ENCODE measurements at regions not wholly inside any gene's neighbourhood (a gene's known extent, or its start where the extent isn't known, plus 50 kb on each side); places are given as distances from the start of the nearest gene placed in this dataset.
"Not testable (repeated sequence)": the region's sequence is repeated elsewhere in the genome, so short reads cannot be mapped to it uniquely, and the experiment has no call there.

DNA sequence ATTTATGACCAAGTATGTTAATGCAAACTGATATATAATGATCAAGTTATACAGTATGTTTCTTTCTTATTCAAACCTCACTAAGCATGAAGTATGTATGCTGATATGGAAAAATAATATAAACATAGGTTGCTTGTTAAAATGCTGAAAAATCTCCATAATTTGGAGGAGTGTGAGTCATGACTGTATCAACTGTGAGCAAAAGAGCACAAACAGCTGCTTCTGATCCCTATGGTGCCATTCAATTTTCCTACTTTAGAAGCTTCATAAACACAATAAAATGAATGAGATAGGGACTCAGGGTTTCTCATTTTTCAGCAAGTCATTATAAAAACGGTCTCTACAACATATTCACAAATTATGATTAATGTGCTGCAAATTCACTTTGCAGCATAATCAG, 129.9 kb upstream of the TFPI start:
- DNase-seq (ENCODE audit: low spot score): no peak

DNA sequence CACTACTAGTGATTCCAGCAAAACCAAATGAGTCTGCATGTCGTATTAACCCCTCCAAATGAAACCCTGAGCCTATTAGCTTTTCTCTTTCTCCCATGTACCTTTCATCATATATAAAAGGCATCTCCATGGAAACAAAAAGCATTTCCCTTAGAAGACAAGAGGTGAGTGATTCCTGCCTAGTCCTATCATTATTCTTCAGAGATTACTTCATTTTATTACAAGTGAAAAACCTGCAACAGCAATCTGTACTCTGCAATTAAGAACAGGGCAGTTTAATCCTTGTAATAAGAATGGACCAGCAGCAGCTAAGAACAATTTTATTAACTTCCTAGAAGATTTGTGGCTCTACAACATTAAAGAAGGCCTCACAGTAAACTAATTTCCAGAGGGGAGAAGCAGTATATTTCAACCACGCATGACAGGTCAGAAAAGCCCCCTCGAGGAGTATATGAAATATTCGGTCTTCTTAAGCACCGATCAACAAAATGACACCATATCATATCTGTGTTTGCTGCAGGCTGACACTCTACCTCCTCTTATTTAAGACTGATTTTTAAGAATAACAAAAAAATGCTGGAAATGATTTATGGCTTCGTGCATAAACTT, 132.3 kb upstream of the TFPI start:
- no peak for DNase-seq (ENCODE audit: low spot score)

DNA sequence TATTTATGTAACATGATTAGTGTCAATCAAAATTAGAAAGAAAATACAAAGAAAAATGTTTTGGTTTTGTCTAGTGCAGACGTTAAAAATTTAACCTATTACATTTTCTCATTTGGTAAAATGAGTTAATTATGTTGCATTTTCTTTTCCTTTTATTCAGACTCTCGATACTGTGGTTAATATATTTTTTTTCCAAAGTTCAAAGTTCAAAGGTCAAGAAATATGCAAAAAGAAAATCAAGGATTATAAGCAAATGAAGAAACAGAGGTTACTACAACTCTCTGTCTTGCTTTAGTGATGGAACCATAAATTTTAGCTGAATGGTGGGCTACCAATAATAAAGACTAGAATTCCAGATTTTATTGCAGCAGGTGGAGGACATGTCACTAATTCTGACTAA, 133.3 kb upstream of the TFPI start:
- no peak for DNase-seq (ENCODE audit: low spot score)

DNA sequence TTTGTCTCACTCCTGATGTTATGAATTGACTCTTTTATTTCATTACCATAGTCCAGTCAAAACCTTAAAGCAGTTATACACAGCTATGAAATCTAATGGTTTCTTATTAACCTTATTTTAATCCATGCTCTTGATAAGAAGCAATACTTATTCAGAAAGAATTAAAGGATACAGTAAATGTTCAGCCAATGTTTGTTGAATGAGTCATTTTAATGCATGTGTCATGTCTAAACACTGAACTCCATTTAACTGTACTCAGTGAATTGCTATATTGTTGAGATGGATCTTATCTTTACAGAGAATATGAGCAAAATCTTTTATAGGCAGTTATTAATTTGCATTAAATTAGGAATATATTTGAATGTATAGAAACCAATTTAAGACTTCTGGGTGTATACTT, 135.1 kb upstream of the TFPI start:
- DNase-seq (ENCODE audit: low spot score): peak; percentile 39

GRCh38 chr2:187693923-187694322, 139.7 kb upstream of the TFPI start:
- DNase-seq (ENCODE audit: low spot score): no peak

DNA sequence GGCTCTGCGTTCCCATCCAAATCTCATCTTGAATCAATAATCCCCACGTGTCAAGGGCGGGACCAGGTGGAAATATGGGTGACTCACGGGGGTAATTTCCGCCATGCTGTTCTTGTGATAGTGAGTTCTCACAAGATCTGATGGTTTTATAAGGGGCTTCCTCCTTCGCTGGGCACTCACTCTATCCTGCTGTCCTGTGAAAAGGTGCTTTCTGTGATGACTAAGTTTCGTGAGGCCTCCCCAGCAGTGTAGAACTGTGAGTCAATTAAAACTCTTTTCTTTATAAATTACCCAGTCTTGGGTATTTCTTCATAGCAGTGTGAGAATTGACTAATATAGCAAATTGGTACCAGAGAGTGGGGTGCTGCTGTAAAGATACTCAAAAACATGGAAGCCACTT, 142.4 kb upstream of the TFPI start:
- DNase-seq (ENCODE audit: low spot score): not testable (repeated sequence)

DNA sequence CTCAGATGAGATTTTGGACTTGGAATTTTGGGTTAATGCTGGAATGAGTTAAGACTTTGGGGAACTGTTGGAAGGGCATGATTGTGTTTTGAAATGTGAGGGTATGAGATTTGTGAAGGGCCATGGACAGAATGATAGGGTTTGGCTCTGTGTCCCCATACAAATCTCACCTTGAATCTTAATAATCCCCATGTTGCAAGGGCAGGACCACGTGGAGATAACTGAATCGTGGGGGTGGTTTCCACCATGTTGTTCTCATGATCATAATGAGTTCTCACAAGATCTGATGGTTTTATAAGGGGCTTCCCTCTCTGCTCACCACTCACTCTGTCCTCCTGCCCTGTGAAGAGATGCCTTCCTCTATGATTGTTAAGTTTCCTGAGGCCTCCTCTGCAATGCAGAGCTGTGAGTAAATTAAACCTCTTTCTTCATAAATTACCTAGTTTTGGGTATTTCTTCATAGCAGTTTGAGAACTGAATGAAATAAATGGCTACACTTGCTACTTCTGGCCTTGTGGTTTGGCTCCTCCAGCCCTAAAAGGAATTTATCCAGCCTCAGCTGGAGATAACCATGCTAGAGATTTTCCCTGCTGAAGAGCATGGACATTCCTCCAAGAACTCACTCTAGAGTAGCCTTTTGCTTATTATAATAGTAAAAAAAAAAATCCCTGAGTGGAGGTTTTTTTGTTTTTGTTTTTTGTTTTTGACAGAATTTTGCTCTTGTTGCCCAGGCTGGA, 144.3 kb upstream of the TFPI start:
- no peak for DNase-seq (ENCODE audit: low spot score)

GRCh38 chr2:187702157-187702556, 147.9 kb upstream of the TFPI start:
- DNase-seq (ENCODE audit: low spot score): no peak

DNA sequence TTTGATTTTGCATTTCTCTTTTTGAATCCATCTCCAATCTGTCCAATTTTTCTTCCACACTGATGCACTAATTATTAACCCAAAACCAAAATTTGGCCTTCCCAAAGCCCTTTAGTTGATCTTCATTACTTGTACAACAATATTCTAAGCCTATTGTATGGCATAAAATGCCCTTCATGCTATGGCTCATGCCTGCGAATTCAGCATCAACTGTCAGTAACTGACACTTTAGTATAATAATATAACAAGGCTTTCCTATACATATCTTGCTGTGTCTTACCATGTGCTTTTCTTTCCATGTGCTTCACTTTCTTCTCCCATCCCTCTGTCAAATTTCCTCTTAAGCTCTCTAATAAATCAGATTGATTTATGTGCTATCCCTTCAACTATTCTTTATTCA, 154.0 kb upstream of the TFPI start:
- DNase-seq (ENCODE audit: low spot score): no peak

- DNase-seq (ENCODE audit: low spot score): no peak
Observed at GRCh38 chr2:187709065-187709464, 154.8 kb upstream of the TFPI start.

- no peak for DNase-seq (ENCODE audit: low spot score)
Observed at GRCh38 chr2:187710791-187711521, 156.7 kb upstream of the TFPI start.

DNA sequence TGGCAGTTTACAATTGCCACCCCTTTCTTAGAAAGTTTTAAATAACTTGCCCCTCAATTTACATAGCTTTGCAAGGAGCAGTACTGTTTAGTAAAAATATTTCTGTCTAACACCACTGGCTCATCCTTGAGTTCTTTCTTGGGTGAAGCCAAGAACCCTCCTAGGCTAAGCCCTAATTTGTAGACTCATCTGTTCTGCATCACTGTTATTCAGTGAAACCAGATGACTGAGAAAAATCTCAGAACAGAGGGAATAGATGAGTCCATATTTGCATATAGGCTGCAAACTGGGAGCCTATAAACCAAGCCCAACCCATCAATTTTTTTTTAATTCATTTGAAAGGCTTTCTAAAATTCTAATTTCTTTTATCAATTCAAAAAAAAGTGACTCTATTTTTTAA, 161.4 kb upstream of the TFPI start:
- DNase-seq (ENCODE audit: low spot score): no peak

- DNase-seq (ENCODE audit: low spot score): no peak
Observed at GRCh38 chr2:187716301-187716700, 162.1 kb upstream of the TFPI start.

DNA sequence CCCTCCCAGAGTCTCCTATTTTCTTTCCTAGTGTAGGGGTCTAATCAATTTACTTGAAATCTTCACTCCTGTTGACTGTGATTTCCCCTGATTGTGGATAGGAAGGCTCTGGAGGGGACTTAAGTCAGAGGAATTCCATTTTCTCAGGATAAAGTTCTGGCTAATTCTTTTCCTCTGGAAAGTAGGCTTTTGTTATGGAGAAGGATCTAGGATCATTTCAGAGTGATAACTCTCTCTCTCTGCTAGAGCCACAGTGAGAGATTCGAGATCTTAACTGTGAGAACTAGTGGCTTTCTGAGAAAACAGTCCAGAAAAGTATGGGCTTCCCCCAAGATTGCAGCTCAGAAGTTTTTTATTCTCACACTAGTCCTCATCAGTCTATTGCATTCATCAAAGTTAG, 163.9 kb upstream of the TFPI start:
- DNase-seq (ENCODE audit: low spot score): no peak

DNA sequence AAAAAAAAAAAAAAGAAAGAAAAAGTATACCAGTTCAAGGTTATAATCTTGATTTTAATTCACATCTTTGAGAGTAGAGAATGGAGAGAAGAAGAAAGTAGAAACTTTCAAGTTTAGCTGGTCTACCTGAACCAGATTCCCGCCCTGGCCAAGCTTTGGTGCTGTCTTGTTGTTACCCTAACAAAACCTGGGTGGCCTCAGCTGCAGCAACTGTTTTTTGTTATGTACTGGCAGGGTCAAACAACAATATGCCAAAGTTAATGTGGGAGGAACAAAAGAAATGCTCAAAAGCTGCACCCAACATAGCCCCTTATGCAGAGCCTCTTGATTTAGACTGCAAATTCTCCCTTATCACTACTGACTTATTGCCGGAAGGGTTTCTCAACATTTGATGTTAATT, 165.3 kb upstream of the TFPI start:
- no peak for DNase-seq (ENCODE audit: low spot score)

DNA sequence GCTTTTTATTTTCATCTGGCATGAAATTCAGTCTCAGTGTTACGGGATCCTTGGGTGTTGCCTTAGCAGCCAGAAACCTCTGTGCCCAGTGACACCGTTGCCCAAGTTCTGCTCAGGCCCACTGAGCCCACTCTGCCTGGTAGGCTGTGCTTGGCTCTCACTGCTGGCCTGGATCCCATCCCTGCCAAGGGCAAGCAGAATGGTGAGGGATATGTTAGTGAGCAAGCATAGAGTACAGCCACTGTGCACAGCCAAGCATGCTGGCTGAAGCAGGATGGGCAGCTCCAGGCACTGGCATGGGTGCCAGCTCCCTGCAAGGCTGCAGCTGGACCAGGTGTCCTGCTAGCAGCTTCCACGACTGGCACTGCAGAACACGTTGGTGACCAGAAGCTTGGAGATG, 194.7 kb upstream of the TFPI start:
- no peak for DNase-seq (ENCODE audit: low spot score)

DNA sequence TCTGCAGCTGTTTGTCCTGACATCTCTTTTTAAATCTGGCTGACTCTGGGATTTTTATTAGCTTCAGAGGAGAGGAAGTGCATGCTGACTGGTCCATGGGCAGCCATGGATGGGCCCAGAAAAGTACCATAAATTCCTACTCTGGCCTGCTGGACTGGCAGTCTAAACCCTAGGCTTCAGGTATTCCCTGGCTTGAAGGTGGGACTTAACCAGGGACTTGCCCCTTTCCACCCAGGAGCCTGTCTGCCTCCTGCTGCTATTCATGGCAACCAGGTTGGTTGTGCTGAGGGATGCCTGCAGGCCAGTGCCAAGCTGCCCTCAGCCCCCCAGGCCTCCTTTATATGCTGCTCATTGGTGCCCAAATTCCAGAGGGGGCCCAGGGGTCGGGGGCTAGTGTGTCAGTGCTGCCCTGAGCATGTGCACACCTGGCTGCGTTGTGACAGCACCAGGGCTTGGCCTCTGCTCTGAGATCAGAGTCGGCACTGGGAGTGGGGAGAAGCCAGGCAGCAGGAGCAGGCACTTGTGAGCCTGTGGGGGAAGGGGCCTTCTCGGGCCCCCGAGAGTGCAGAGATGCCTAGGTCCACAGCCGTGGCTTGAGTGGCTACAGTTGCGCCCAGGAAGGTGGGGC, 195.7 kb upstream of the TFPI start:
- DNase-seq (ENCODE audit: low spot score): no peak

DNA sequence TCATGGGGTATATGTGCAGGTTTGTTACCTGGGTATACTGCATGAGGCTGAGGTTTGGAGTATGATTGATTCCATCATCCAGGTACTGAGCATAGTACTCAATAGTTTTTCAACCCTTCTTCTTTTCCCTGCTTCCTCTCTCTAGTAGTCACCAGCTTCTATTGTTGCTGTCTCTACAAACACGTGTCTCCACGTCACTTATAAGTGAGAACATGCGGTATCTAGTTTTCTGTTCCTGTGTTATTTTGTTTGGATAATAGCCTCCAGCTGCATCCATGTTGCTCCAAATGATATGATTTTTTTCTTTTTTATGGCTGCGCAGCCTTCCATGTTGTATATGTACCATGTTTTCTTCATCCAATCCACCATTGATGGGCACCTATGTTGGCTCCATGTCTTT, 214.8 kb upstream of the TFPI start:
- DNase-seq (ENCODE audit: low spot score): no peak

DNA sequence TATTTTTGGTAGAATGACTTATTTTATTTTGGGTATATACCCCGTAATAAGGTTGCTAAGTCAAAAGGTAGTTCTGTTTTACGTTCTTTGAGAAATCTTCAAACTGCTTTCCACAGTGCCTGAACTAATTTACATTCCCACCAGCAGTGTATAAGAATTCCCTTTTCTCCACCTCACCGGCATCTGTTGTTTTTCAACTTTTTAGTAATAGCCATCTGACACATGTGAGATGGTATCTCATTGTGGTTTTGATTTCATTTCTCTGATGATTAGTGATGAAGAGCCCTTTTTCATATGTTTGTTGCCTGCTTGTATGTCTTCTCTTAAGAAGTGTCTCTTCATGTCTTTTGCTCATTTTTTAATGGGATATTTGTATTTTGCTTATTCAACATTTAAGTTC, 215.2 kb upstream of the TFPI start:
- no peak for DNase-seq (ENCODE audit: low spot score)

- peak; percentile 64 for DNase-seq (ENCODE audit: low spot score)
Observed at GRCh38 chr2:187774551-187775071, 220.4 kb upstream of the TFPI start.

DNA sequence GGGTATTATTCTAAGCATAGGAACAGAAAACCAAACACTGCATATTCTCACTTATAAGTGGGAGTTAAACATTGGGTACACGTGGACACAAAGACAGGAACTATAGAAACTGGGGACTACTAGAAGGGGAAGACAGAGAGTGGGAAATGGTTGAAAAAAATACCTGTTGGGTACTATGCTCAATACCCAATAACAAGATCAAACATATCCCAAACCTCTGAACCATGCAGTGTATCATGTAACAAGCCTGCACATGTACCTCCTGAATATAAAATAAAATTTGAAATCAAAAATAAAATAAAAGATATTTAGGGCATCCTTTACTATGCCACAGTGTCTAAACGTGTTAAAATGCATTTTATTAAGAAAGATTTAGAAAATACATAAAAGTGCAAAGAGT, 221.0 kb upstream of the TFPI start:
- no peak for DNase-seq (ENCODE audit: low spot score)

DNA sequence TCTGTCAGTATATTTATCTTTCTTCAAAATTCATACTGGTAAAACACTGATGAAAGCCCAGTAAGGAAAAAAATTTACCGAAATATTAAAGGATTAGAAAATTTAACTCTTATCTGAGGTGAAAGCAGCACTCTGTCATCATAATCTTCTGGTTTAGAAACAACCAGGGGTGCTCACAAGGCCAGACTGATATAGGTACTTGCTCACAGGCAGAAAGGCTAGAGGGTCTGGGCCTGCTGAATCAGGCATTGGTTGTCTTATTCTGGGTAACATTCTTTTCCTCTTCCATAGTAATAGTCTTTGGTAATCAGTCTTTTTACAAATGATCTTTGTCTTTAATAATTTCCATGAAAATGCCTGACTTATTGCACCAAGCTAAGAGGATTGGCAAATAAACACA, 221.4 kb upstream of the TFPI start:
- no peak for DNase-seq (ENCODE audit: low spot score)

DNA sequence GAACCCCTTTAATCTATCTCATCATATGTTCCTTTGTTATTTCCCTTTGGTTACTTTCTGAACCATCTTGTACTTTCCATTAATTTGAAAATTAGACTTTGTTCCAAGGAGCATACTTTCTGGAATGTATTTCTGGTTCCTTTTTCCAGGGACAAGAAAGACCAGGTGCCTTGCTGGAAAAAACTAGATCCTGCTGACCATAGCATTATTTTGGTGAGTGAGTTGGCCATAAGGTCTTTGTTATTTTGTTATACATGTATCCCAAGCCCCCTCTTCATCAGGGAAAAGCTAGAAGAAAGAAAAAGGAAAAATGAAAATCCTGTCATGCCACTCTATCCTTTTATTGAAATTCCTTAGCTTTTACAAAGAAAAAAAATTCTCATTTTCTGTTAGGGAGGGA, 228.1 kb upstream of the TFPI start:
- no peak for DNase-seq (ENCODE audit: low spot score)

All from kidney tubule cell (primary cell).